22Rv1 (cell line): ENCODE measurements at regions not wholly inside any gene's neighbourhood (a gene's known extent, or its start where the extent isn't known, plus 50 kb on each side); places are given as distances from the start of the nearest gene placed in this dataset.
A peak's percentile ranks its signal among the peaks of the same experiment; 100 is the strongest.

Experiments used
- H3K27ac ChIP-seq: fragments of 450-650 bp; 2 replicates; pipeline ENCODE4 v1.5.1; 2017
- ZFX ChIP-seq: fragments of 450-650 bp; IDR thresholded peaks from 2 replicates; pipeline ENCODE4 v1.6.1; 2017; ENCODE audit warnings: antibody characterized with exemption, borderline replicate concordance
- TF ChIP-seq, protein P1 (sequence below): fragments of 450-650 bp; IDR thresholded peaks from 2 replicates; pipeline ENCODE4 v1.5.1; 2017; ENCODE audit warnings: mild to moderate bottlenecking

- TF ChIP-seq, protein P1, sequence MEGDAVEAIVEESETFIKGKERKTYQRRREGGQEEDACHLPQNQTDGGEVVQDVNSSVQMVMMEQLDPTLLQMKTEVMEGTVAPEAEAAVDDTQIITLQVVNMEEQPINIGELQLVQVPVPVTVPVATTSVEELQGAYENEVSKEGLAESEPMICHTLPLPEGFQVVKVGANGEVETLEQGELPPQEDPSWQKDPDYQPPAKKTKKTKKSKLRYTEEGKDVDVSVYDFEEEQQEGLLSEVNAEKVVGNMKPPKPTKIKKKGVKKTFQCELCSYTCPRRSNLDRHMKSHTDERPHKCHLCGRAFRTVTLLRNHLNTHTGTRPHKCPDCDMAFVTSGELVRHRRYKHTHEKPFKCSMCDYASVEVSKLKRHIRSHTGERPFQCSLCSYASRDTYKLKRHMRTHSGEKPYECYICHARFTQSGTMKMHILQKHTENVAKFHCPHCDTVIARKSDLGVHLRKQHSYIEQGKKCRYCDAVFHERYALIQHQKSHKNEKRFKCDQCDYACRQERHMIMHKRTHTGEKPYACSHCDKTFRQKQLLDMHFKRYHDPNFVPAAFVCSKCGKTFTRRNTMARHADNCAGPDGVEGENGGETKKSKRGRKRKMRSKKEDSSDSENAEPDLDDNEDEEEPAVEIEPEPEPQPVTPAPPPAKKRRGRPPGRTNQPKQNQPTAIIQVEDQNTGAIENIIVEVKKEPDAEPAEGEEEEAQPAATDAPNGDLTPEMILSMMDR: no peak
- no peak for TF ChIP-seq ZFX
- no peak overlapping the region for H3K27ac ChIP-seq
Observed at GRCh38 chr6:115575285-115575684, 485.4 kb downstream of the FRK start.

- H3K27ac ChIP-seq: no peak overlapping the region
- no peak for TF ChIP-seq ZFX
- TF ChIP-seq, protein P1: no peak
Observed at GRCh38 chr6:115573861-115574260, 486.8 kb downstream of the FRK start.

DNA sequence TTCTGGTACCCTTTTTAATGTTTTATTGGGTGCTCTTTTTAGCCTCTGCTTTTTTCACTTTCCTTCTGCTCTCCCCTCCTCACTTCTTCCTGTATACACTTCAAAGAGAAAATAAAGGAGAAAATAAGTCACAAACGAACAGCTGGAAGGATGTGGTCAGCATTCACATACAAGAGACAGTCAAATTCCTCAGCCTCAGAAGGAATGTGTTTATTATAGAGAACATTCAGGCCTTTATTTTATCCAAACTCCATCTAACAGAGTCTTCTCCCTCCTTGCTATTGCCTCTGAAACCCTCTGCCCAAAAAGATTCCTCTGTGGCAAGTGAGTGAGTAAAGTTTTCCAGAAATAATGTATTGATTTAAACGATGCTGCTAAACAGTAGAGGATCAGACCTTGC is 490.4 kb downstream of the FRK start:
- no peak overlapping the region for H3K27ac ChIP-seq
- no peak for TF ChIP-seq ZFX
- TF ChIP-seq, protein P1: no peak

- no peak for TF ChIP-seq ZFX
- TF ChIP-seq, protein P1: no peak
- H3K27ac ChIP-seq: no peak overlapping the region
Observed at GRCh38 chr6:115554060-115554459, 506.6 kb downstream of the FRK start.

DNA sequence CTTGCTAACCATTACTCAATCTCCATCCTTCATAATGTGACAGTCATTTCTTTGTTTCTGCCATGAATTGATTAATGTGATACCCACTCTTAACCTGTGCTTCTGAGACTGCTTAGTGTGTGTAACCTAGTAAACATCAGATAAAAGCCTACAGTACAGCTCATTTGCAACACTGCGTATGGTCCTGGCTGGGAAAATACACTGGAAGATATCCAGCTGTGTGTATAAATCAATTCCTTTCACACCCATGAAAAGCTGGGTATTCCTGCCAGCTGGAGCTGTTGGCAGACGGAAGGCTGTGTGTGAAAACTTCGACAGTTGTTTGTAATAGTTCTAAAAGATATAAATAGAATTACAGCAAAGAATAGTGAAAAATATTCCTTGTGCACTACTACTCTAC is 509.2 kb downstream of the FRK start:
- H3K27ac ChIP-seq: no peak overlapping the region
- TF ChIP-seq ZFX: no peak
- TF ChIP-seq, protein P1: no peak

GRCh38 chr6:115545672-115545986 is 515.1 kb downstream of the FRK start:
- H3K27ac ChIP-seq: no peak overlapping the region
- TF ChIP-seq, protein P1: peak; percentile 43
- no peak for TF ChIP-seq ZFX

DNA sequence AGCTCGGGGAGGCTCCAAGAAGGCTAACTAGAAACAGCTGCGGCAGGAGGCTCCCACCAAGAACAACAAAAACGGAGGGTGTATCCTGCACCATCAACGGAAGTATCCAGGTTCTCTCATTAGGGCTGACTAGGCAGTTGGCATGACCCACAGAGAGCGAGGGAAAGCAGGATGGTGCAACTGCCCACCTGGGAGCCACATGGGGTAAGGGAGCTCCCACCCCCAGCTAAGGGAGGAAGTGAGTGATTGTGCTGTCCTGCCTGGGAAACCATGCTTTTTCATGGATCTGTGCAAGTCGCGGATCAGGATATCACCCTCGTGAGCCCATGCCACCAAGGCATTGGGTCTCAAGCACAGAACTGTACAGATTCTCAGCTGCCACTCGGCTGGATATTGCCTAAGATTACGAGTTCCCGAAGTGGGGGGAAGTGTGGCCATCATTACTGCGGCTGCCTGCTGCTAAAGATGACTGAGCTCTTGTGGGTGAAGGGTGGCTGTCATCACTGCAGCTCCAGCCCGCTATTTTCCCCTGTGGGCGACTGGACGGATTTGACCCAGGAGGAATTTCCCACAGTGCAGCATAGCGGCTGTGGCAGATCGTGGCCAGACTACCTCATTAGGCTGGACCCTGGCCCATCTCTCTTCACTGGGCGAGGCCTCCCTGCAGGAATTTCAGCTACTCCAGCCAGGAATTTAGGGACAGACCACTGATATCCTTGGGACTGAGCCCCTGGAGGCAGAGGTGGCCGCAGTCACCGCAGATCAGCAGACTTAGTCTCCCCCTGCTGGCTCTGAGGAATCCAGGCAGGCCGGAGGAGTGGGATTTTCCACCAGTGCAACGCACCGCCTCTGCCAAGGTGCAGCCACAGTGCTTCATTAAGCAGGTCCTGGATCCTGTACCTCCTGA is 515.7 kb downstream of the FRK start:
- H3K27ac ChIP-seq: no peak overlapping the region
- no peak for TF ChIP-seq ZFX
- TF ChIP-seq, protein P1: peak; percentile 84
